ENCODE measurements at regions not wholly inside any gene's neighbourhood (a gene's known extent, or its start where the extent isn't known, plus 50 kb on each side); places are given as distances from the start of the nearest gene placed in this dataset.

- no peak for DNase-seq
- peaks cover 0 to under 1% of the 10 kb centered on the region in 2 donors for H3K9me3 ChIP-seq
Measured at GRCh38 chr6:78363688-78364087, 503.7 kb upstream of the IRAK1BP1 start.

GRCh38 chr6:78365473-78365872 lies 501.9 kb upstream of the IRAK1BP1 start:
- Histone ChIP-seq H3K4me3 (no peak overlapping the region), H3K4me1 (no peaks in the 10 kb centered on the region), H3K36me3 (no peaks in the 10 kb centered on the region), H3K9me3 (no peaks in the 10 kb centered on the region), H3K27ac (no peak overlapping the region), H3K27me3 (no peaks in the 10 kb centered on the region)
- no peak for TF ChIP-seq CTCF (IDR thresholded peaks at IDR 0.05)
- intact Hi-C loops (cut with DNase I) = no loop called here
- DNase-seq = no peak
- ATAC-seq = no peak

More at GRCh38 chr6:78363688-78364087, 503.7 kb upstream of the IRAK1BP1 start:
- no peaks in the 10 kb centered on the region for H3K4me1 ChIP-seq
- intact Hi-C loops (cut with DNase I) = no loop called here
- no peaks in the 10 kb centered on the region for H3K27me3 ChIP-seq
- H3K36me3 ChIP-seq = no peaks in the 10 kb centered on the region
- ATAC-seq = no peak
- TF ChIP-seq CTCF (IDR thresholded peaks at IDR 0.05) = no peak
- H3K4me3 ChIP-seq = no peak overlapping the region
- no peak overlapping the region for H3K27ac ChIP-seq

- intact Hi-C loops (cut with DNase I) = no loop called here
- Histone ChIP-seq H3K4me1 (no peaks in the 10 kb centered on the region), H3K27ac (no peak overlapping the region), H3K36me3 (no peaks in the 10 kb centered on the region), H3K9me3 (peaks cover 0 to 42% of the 10 kb centered on the region in 2 donors), H3K4me3 (no peak overlapping the region), H3K27me3 (no peaks in the 10 kb centered on the region)
- ATAC-seq = no peak
- TF ChIP-seq CTCF (IDR thresholded peaks at IDR 0.05) = no peak
- DNase-seq = no peak
Measured at GRCh38 chr6:78377056-78377455, 490.3 kb upstream of the IRAK1BP1 start.

- no peaks in the 10 kb centered on the region for H3K4me1 ChIP-seq
- H3K9me3 ChIP-seq = peaks cover 0 to 36% of the 10 kb centered on the region in 2 donors
- ATAC-seq (no peak), DNase-seq (no peak)
- no peak for TF ChIP-seq CTCF (IDR thresholded peaks at IDR 0.05)
- intact Hi-C loops (cut with DNase I) = no loop called here
- H3K27ac ChIP-seq = no peak overlapping the region
- no peaks in the 10 kb centered on the region for H3K27me3 ChIP-seq
- H3K36me3 ChIP-seq = no peaks in the 10 kb centered on the region
- H3K4me3 ChIP-seq = no peak overlapping the region
Measured at GRCh38 chr6:78379982-78380381, 487.4 kb upstream of the IRAK1BP1 start.

- intact Hi-C loops (cut with DNase I) = no loop called here
- no peak overlapping the region for H3K27ac ChIP-seq
- no peaks in the 10 kb centered on the region for H3K36me3 ChIP-seq
- no peaks in the 10 kb centered on the region for H3K27me3 ChIP-seq
- TF ChIP-seq CTCF (IDR thresholded peaks at IDR 0.05) = no peak
- ATAC-seq (no peak), DNase-seq (no peak)
- H3K9me3 ChIP-seq = peaks cover 0 to 39% of the 10 kb centered on the region in 2 donors
- no peaks in the 10 kb centered on the region for H3K4me1 ChIP-seq
- no peak overlapping the region for H3K4me3 ChIP-seq
Measured at GRCh38 chr6:78380541-78380940, 486.8 kb upstream of the IRAK1BP1 start.

Measured in left lung (tissue), 4 donors.